ENCODE measurements at regions not wholly inside any gene's neighbourhood (a gene's known extent, or its start where the extent isn't known, plus 50 kb on each side); places are given as distances from the start of the nearest gene placed in this dataset.

- Histone ChIP-seq H3K4me1 (ENCODE audit: control insufficient read depth, extremely low read depth, insufficient read depth, low read length) (no peaks in the 10 kb centered on the region), H3K9ac (ENCODE audit: control insufficient read depth, extremely low read depth, insufficient read depth, low read length) (no peak overlapping the region), H3K27me3 (ENCODE audit: control insufficient read depth, extremely low read depth, insufficient read depth, low read length) (no peaks in the 10 kb centered on the region), H3K9me3 (ENCODE audit: control insufficient read depth, low read depth, low read length) (peaks cover 2% of the 10 kb centered on the region), H3K4me2 (ENCODE audit: control insufficient read depth, extremely low read depth, insufficient read depth, low read depth, low read length) (no peak overlapping the region), H3K9me1 (ENCODE audit: control insufficient read depth, extremely low read depth, insufficient read depth, low read length) (no peaks in the 10 kb centered on the region), H3K4me3 (ENCODE audit: control insufficient read depth in 2 of 3, extremely low read depth in 1 of 3, insufficient read depth in 2 of 3, low read depth in 1 of 3, low read length in 3 of 3) (no peak overlapping the region), H2AFZ (ENCODE audit: control insufficient read depth, low read length) (no peak overlapping the region), H3K79me2 (ENCODE audit: control insufficient read depth, insufficient read depth, low read length) (no peaks in the 10 kb centered on the region), H4K20me1 (ENCODE audit: control insufficient read depth, extremely low read depth, insufficient read depth, low read length) (no peaks in the 10 kb centered on the region), H3K27ac (ENCODE audit: control insufficient read depth, insufficient read depth, low read length) (no peak overlapping the region), H3K36me3 (ENCODE audit: control insufficient read depth in 2 of 2, extremely low read depth in 1 of 2, insufficient read depth in 2 of 2, low read length in 2 of 2) (no peaks in the 10 kb centered on the region)
- DNase-seq (ENCODE audit: low read depth, low spot score): no peak
- FAIRE-seq: no peak
- dilution Hi-C loops (cut with MboI; ENCODE audit: extremely low pct_ligation_motif_present, low sequenced_read_pairs): no loop called here
- TF ChIP-seq CTCF (optimal IDR thresholded peaks at IDR 0.05 in 1 of 3, IDR thresholded peaks at IDR 0.05 in 1 of 3, conservative IDR thresholded peaks at IDR 0.05 in 1 of 3; ENCODE audit: extremely low read depth in 1 of 3, insufficient read depth in 2 of 3, low read length in 3 of 3): no peak
- no peak for TF ChIP-seq EZH2 (IDR thresholded peaks at IDR 0.05; ENCODE audit: low read length)
These were observed 502.8 kb downstream of the CMPK2 start for GRCh38 chr2:6362671-6363450.

- Histone ChIP-seq H3K27ac (ENCODE audit: control insufficient read depth, insufficient read depth, low read length) (no peak overlapping the region), H3K4me2 (ENCODE audit: control insufficient read depth, extremely low read depth, insufficient read depth, low read depth, low read length) (no peak overlapping the region), H3K4me3 (ENCODE audit: control insufficient read depth in 2 of 3, extremely low read depth in 1 of 3, insufficient read depth in 2 of 3, low read depth in 1 of 3, low read length in 3 of 3) (no peak overlapping the region), H3K79me2 (ENCODE audit: control insufficient read depth, insufficient read depth, low read length) (no peaks in the 10 kb centered on the region), H3K4me1 (ENCODE audit: control insufficient read depth, extremely low read depth, insufficient read depth, low read length) (no peaks in the 10 kb centered on the region), H3K36me3 (ENCODE audit: control insufficient read depth in 2 of 2, extremely low read depth in 1 of 2, insufficient read depth in 2 of 2, low read length in 2 of 2) (no peaks in the 10 kb centered on the region), H3K9ac (ENCODE audit: control insufficient read depth, extremely low read depth, insufficient read depth, low read length) (no peak overlapping the region), H3K9me1 (ENCODE audit: control insufficient read depth, extremely low read depth, insufficient read depth, low read length) (no peaks in the 10 kb centered on the region), H2AFZ (ENCODE audit: control insufficient read depth, low read length) (no peak overlapping the region), H3K27me3 (ENCODE audit: control insufficient read depth, extremely low read depth, insufficient read depth, low read length) (no peaks in the 10 kb centered on the region), H4K20me1 (ENCODE audit: control insufficient read depth, extremely low read depth, insufficient read depth, low read length) (no peaks in the 10 kb centered on the region), H3K9me3 (ENCODE audit: control insufficient read depth, low read depth, low read length) (peaks cover 3% of the 10 kb centered on the region)
- TF ChIP-seq EZH2 (IDR thresholded peaks at IDR 0.05; ENCODE audit: low read length): no peak
- no peak for TF ChIP-seq CTCF (optimal IDR thresholded peaks at IDR 0.05 in 1 of 3, IDR thresholded peaks at IDR 0.05 in 1 of 3, conservative IDR thresholded peaks at IDR 0.05 in 1 of 3; ENCODE audit: extremely low read depth in 1 of 3, insufficient read depth in 2 of 3, low read length in 3 of 3)
- DNase-seq (ENCODE audit: low read depth, low spot score) (no peak), FAIRE-seq (no peak)
- dilution Hi-C loops (cut with MboI; ENCODE audit: extremely low pct_ligation_motif_present, low sequenced_read_pairs): no loop called here
These were observed 497.4 kb downstream of the CMPK2 start for GRCh38 chr2:6368281-6368680.
